ENCODE measurements at regions not wholly inside any gene's neighbourhood (a gene's known extent, or its start where the extent isn't known, plus 50 kb on each side); places are given as distances from the start of the nearest gene placed in this dataset.

- FAIRE-seq = no peak
These were observed 612.6 kb downstream of the GALR1 start for GRCh38 chr18:77862066-77862757.

GRCh38 chr18:77865853-77866252, 616.2 kb downstream of the GALR1 start:
- no peak for FAIRE-seq

- FAIRE-seq = no peak
These were observed 616.7 kb downstream of the GALR1 start for GRCh38 chr18:77866351-77866750.

- FAIRE-seq = no peak
These were observed 620.6 kb downstream of the GALR1 start for GRCh38 chr18:77870199-77870598.

GRCh38 chr18:77870894-77871293, 621.2 kb downstream of the GALR1 start:
- FAIRE-seq = no peak

- no peak for FAIRE-seq
These were observed 622.5 kb downstream of the GALR1 start for GRCh38 chr18:77872166-77872565.

- no peak for FAIRE-seq
These were observed 626.7 kb downstream of the GALR1 start for GRCh38 chr18:77876319-77876865.

GRCh38 chr18:77879829-77880228, 630.2 kb downstream of the GALR1 start:
- no peak for FAIRE-seq

- no peak for FAIRE-seq
These were observed 634.8 kb downstream of the GALR1 start for GRCh38 chr18:77884454-77884853.

- FAIRE-seq = no peak
These were observed 644.4 kb downstream of the GALR1 start for GRCh38 chr18:77894060-77894459.

GRCh38 chr18:77895250-77895649, 645.6 kb downstream of the GALR1 start:
- FAIRE-seq = no peak

- FAIRE-seq = no peak
These were observed 647.1 kb downstream of the GALR1 start for GRCh38 chr18:77896586-77897252.

- FAIRE-seq = no peak
These were observed 648.0 kb downstream of the GALR1 start for GRCh38 chr18:77897606-77898005.

- no peak for FAIRE-seq
These were observed 650.5 kb downstream of the GALR1 start for GRCh38 chr18:77899972-77900754.

GRCh38 chr18:77905011-77905410, 655.4 kb downstream of the GALR1 start:
- FAIRE-seq = no peak

- FAIRE-seq = no peak
These were observed 655.9 kb downstream of the GALR1 start for GRCh38 chr18:77905449-77906055.

GRCh38 chr18:77906103-77906892, 656.6 kb downstream of the GALR1 start:
- no peak for FAIRE-seq

- FAIRE-seq = no peak
These were observed 660.7 kb downstream of the GALR1 start for GRCh38 chr18:77910347-77910746.

GRCh38 chr18:77911971-77912605, 662.4 kb downstream of the GALR1 start:
- FAIRE-seq = no peak

GRCh38 chr18:77918730-77919129, 669.1 kb downstream of the GALR1 start:
- FAIRE-seq = no peak

- FAIRE-seq = no peak
These were observed 670.3 kb downstream of the GALR1 start for GRCh38 chr18:77919923-77920322.

- FAIRE-seq = no peak
These were observed 685.7 kb downstream of the GALR1 start for GRCh38 chr18:77935342-77935741.
